ENCODE measurements at regions not wholly inside any gene's neighbourhood (a gene's known extent, or its start where the extent isn't known, plus 50 kb on each side); places are given as distances from the start of the nearest gene placed in this dataset.
"Not testable (repeated sequence)": the region's sequence is repeated elsewhere in the genome, so short reads cannot be mapped to it uniquely, and the experiment has no call there.

DNA sequence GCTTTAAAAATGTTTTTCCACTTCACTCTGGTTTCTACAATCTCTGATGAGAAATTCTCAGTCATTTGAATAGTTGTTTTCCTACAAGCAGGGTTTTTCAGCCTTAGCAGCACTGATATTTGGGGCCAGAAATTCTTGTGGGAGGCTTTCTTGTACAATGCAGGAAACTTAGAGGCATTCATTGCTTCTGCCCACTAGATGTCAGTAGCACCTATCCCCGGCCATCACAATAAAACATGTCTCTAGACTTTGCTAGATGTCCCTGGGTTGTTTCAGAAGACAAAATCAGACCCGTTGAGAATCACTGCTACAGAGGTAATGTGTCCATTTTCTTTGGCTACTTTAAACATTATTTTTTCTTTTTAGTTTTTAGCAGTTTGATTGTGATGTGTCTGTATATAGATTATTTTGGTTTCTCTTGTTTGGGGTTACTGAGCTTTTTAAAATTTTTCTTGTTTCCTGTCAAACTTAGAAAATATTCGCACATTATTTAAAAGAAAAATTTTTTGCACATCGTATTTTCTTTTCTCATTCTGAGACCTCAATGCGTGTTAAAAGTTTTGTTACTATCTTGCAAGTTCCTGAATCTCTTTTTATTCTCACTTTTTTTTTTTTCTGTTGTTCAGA is 60.8 kb upstream of the CCDC179 start:
- DNase-seq (ENCODE audit: low read depth), result no peak

GRCh38 chr11:22922672-22923071 is 62.4 kb upstream of the CCDC179 start:
- DNase-seq (ENCODE audit: low read depth), result no peak

DNA sequence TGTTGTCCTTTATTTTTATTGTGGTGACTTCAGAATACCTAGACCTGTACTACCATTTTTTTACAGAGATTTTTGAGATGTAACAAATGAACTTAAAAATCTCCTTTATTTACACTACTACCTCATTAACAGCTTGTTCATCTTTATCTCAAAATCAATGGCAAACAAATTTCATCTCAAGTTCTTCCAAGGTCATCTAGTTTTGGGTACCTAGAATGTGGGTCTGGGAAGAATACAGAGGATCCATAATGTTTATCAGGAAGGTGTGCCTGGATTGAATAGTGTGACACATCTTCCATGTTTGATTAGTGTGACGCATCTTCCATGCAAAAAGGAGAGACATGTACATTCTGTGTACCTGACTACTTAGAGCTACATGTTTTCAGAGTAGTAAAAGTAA is 63.3 kb upstream of the CCDC179 start:
- no peak for DNase-seq (ENCODE audit: low read depth)

- DNase-seq (ENCODE audit: low read depth), result no peak
Measured at GRCh38 chr11:22926341-22926740, 66.1 kb upstream of the CCDC179 start.

- DNase-seq (ENCODE audit: low read depth), result no peak
Measured at GRCh38 chr11:22927793-22928192, 67.5 kb upstream of the CCDC179 start.

DNA sequence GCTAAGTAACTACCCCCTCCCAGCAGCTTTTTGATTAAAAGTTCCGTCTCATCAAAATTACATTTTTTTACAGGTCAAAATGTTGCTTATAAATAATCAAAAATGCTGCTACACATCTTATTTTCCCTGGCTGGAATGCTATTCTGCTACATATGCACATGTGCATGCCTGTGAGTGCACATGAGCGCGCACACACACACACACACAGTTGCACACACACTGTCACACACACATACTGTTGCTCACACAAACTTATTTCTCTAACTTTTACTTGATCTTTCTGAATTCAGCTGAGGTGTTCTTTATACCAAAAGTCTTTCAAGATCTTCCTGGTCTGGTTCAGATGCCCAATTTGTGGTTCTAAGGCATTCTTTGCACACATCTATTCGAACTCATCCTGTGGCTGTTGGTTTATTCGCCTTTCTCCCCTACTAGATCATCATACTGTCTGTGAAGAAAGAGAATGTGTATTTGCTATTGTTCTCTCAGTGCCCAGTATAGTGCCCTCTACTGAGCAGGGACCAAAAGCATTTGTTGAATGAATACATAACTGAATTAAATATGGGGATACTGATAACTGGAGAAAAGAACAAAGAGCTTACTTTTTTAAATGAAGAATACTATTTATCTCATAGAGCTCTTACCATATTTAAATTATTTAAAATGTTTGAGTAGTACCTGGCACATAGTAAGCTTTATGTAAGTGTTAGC is 68.1 kb upstream of the CCDC179 start:
- DNase-seq (ENCODE audit: low read depth), result no peak

GRCh38 chr11:22930816-22931594 is 70.7 kb upstream of the CCDC179 start:
- no peak for DNase-seq (ENCODE audit: low read depth)

DNA sequence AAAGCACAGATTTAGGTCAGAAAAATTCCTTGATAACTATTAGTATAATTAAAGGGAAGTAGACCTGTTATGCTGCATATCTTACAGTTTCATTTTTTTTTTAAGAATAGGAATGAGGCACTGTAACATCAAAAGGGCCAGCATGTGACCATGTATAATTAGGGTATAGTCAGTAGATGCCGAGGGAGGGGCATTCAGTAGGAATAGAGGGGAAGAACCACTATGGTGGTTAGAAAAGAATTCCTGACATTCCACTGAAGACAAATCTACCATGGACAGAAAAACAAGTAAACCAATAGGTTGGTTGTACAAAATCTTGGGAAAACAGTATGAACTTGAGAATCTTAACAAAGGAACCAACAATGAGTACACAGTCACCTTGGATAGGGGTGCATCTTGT is 78.4 kb upstream of the CCDC179 start:
- no peak for DNase-seq (ENCODE audit: low read depth)

- not testable (repeated sequence) for DNase-seq (ENCODE audit: low read depth)
Measured at GRCh38 chr11:22941544-22941943, 81.3 kb upstream of the CCDC179 start.

- no peak for DNase-seq (ENCODE audit: low read depth)
Measured at GRCh38 chr11:22957786-22958185, 97.5 kb upstream of the CCDC179 start.

- DNase-seq (ENCODE audit: low read depth), result no peak
Measured at GRCh38 chr11:22974251-22974650, 114.0 kb upstream of the CCDC179 start.

DNA sequence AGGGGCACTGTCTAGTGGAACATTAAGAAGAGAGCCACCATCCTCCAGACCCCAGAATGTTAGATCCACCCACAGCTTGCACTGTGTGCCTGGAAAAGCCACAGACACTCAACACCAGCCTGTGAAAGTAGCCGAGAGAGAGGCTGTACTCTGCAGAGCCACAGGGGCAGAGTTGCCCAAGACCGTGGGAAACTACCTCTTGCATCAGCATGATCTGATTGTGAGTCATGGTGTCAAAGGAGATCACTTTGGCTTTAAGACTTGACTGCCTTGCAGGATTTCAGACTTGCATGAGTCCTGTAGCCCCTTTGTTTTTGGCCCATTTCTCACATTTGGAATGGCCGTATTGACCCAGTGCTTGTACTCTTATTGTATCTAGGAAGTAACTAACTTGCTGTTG is 115.9 kb upstream of the CCDC179 start:
- no peak for DNase-seq (ENCODE audit: low read depth)

DNA sequence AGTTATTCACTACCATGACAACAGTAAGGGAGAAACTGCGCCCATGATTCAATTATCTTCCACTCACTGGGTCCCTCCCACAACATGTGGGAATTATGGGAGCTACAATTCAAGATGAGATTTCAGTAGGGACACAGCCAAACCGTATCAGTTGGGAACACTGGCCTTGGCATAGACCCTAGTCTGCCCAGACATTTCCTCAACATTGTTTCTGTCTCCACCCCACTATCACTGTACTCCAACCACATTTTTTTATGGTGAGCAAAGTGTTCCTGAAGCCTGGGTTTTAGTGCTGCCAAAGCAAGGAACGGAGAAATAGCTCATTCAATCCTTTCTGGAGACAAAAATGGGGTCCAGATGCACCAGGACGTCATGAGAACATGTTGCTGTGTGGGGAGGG is 122.6 kb upstream of the CCDC179 start:
- DNase-seq (ENCODE audit: low read depth), result no peak

GRCh38 chr11:22984045-22984444 is 123.8 kb upstream of the CCDC179 start:
- no peak for DNase-seq (ENCODE audit: low read depth)

GRCh38 chr11:22989371-22989770 is 129.1 kb upstream of the CCDC179 start:
- DNase-seq (ENCODE audit: low read depth), result no peak

DNA sequence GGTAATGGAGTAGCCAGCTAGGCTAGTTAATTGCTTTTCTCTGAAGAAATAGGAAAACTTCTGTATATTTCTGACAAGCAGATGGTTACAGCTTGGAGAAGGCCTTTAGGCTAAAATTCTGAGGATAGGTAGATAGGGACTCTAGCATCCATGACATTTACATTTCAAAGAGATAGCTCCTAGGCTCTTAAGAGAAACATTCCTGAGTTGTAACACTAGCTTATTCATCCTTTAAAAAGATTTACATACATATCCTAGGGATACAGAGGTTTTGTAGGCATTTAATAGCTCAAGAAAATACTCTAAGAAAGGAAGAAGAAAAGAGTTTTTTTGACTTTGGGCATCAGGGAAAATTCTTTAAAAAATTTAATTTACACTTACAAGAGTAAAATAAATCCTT is 130.9 kb upstream of the CCDC179 start:
- DNase-seq (ENCODE audit: low read depth), result no peak

DNA sequence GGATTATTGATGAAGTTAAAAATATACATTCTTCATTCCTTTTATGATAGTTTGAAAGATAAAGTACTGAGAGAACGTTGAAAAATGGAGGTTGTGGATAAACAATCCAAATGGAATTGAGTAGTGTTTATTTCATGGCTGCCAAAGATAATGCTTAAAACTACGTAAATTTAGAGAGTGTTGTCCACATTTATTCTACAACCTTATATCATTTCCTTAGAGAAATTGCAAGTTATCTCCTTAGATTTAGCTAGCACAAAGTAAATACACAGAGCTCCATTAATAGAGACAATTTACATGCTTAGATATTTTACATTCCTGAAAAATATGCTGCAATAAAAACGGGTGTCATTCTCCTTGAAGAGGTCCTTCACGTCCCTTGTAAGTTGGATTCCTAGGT is 146.5 kb upstream of the CCDC179 start:
- no peak for DNase-seq (ENCODE audit: low read depth)

GRCh38 chr11:23010790-23011335 is 150.6 kb upstream of the CCDC179 start:
- no peak for DNase-seq (ENCODE audit: low read depth)

DNA sequence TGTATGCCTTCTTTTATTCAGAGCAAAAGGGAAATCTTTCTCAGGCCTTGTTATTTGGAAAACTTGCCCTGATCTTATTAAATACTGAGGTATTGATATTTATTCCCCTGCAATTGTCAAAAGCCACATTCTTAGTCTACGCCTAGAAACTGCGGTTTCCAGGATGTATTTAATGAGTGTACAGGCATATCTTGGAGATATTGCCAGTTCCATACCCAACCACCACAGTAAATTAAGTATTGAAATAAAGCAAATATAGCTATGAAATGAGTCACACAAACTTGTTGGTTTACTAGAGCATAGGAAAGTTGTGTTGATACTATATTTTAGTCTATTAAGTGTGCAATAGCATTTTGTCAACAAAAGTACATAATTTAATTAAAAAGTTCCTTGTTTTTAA is 152.7 kb upstream of the CCDC179 start:
- no peak for DNase-seq (ENCODE audit: low read depth)

GRCh38 chr11:23013509-23013908 is 153.2 kb upstream of the CCDC179 start:
- no peak for DNase-seq (ENCODE audit: low read depth)

DNA sequence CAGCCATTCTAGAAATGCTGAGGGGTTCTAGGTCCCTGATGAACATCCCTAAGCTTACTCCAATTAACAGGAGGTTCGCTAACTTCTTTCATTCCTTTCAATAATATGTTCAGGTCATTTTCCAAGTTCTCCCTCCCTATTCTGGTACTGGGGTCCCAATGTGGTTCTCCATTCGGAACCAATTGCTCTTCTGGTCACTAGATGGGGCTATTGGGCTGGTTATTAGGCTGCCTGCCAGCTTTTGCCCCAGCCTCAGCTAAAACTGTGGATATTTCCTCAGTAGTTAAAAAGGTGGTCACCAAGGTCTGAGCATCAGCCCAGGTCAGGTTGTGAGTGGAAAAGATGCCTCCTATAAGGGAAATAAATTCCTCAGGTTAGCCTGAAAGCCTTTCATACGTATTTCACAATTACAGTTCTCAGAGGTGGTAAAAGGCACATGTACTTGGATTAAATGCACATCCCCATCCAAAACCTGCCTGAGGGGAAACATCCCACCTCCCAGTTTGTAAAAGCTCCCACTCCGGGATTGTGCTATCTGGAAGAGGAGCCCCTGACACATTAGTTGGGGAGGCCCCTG is 161.1 kb upstream of the CCDC179 start:
- DNase-seq (ENCODE audit: low read depth), result no peak

DNA sequence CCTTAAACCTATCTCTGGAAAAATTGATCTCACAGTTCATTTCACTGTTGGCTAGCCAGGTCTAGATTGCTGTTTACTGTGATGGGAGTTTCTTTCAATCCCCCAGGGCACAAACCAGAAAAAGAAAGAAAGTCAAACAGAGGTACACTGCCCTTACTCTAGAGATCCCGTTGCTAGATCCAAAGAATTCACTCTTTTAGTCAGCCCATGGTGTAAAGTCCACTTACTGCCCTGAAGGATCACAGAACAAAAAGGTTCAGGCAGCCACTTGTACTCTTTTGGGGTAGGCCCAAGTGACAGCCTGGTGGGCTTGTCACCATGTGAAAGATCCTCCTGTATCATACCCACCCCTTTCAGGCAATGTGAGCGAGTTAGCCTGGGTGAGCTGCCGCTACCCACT is 162.6 kb upstream of the CCDC179 start:
- DNase-seq (ENCODE audit: low read depth), result no peak

- DNase-seq (ENCODE audit: low read depth), result no peak
Measured at GRCh38 chr11:23023319-23023718, 163.0 kb upstream of the CCDC179 start.
